ENCODE measurements at regions not wholly inside any gene's neighbourhood (a gene's known extent, or its start where the extent isn't known, plus 50 kb on each side); places are given as distances from the start of the nearest gene placed in this dataset.
"Not testable (repeated sequence)": the region's sequence is repeated elsewhere in the genome, so short reads cannot be mapped to it uniquely, and the experiment has no call there.

DNA sequence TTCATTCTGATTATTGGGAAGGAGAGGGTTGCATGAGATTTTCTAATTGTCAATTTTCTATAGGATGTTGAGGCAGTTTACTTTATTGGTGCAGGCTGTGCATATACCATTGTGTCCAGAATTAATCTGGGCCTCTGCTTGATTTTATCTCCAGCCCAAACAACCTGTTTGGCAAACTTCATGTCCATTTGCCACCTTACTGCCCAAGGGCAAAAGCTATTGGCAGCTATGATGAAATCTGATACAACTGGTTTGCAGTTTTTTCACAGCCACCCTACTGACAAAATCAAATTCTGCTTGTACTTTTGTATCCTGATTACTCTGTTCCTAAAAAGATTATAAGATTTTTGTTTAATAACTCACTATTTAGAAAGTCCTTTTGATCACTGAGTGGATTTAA, 789.2 kb upstream of the FBXO33 start:
- no peak for DNase-seq (ENCODE audit: low read depth, low spot score)
- H3K27ac ChIP-seq: no peak overlapping the region

GRCh38 chr14:40219032-40219431, 786.8 kb upstream of the FBXO33 start:
- no peak overlapping the region for H3K27ac ChIP-seq
- DNase-seq (ENCODE audit: low read depth, low spot score): no peak

DNA sequence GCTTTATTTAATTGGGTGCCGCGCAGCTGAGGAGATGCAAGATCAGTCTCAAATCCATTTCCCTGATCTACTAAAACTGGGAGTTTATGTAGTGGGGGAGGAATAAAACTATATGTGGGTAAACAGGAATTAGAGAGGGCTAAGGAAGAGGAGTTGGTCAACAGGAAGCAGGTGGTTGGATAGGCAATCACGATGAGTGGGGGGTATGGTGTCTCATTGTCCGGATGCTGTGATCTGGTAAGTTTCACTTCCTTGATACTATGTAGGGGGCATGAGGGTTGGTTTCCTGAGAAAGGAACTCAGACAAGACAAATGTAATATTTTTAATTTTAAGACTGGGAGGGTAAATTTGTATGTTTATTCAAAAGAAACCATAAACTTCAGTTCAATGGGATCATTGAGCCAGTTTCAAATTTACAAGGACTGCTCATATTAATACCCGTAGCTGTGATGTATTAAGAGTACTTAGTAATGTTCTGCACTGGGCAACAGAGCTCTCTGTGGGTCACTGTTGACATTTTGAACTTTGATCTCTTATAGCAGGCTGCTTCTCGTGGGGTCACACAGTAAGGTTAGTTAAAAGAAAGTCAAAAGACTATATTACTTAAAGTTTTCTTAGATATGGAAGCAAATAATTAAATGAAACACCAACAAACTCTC, 786.2 kb upstream of the FBXO33 start:
- H3K27ac ChIP-seq: no peak overlapping the region
- DNase-seq (ENCODE audit: low read depth, low spot score): no peak

DNA sequence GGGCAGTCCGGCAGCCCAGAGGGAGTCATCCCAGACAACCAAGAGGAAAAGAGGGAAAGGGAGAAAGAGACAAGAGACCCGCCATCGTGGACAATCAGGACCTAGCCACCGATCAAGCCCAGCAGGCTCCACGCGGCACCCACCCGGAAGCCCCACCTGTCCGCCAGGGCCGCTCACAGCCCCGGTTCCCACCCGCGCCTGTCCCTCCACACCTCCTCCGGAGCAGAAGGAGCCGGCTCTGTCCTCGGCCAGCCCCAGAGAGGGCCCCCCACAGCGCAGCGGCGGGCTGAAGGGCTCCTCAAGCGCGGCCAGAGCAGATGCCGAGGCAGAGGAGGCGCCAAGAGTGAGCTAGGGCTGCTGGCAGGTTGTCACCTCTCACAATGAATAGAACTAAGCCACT, 784.7 kb upstream of the FBXO33 start:
- DNase-seq (ENCODE audit: low read depth, low spot score): no peak
- no peak overlapping the region for H3K27ac ChIP-seq

- H3K27ac ChIP-seq; DNase-seq (ENCODE audit: low read depth, low spot score): not testable (repeated sequence)
These were observed 784.2 kb upstream of the FBXO33 start for GRCh38 chr14:40216408-40216807.

DNA sequence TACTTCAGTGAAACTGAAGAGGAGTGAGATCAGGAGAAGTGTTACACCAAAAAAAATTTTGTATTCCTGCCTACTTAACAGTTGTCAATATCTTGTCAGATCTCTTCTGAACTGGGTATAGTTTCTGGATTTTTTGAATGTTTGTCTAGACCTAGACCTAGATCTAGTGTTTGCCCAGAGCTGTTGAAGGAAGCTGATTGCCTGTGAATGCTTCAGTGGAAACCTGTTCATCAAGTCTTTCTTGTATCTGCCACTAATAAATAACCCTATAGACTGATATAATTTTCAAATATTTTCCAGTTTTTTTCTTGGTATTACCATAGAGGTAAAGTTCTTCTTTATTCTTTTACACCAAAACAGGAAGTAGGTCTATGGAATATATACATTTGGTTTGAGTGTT, 781.5 kb upstream of the FBXO33 start:
- H3K27ac ChIP-seq: no peak overlapping the region

DNA sequence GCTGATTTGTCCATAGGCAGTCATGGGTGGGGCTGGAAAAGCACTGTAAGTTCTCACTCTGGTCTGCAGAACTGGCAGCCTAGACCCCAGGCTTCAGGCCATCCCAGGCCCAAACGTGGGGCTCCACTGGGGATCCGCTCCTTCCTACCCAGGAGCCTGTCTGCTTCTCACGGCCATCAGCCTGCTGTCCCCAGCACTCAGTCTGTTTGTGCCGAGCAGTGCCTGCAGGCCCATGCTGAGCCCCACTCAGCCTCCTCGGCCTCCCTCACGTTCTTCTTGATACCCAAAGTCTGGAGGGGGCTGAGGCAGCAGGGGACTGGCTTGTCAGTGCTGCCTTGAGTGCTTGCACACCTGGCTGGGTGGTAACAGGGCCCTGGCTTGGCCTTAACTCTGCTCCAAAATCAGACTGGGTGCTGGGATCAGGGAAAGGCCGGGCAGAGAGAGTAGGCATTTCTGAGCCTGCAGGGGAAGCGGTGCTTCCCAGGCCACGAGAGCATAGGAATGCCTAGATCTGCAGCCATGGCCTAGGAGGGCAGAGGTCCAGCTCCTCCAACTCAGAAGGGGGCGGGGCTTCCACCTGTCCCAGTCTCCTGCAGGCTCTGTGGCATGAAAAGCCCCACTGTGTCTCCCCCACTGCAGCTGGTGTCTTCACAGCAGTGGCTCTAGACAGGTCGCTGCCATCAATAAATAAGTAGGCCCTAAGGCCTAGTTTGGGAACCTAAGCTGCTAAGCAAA, 772.4 kb upstream of the FBXO33 start:
- no peak overlapping the region for H3K27ac ChIP-seq
- DNase-seq (ENCODE audit: low read depth, low spot score): no peak

More for the DNA sequence above, 781.5 kb upstream of the FBXO33 start:
- DNase-seq (ENCODE audit: low read depth, low spot score): no peak

DNA sequence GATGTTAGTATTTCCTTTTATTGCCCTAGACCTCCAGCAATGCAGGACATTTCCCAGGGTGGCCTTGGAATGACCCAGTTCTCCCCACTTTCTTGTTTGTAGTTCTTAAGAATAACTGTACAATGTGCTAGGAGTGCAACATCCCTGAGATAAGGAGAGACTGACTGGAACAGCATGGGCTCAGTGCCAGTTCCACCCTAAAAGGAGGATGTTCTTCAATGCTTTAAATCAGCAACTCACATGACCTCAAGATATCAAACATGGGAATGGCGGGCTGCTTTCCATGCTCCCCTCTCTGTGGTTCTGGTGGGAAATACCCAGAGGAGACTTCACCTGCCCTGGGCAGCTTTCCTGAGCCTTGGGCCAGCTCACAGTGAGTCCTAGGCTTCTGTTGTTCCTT, 766.9 kb upstream of the FBXO33 start:
- no peak overlapping the region for H3K27ac ChIP-seq
- no peak for DNase-seq (ENCODE audit: low read depth, low spot score)

GRCh38 chr14:40197344-40197743, 765.1 kb upstream of the FBXO33 start:
- DNase-seq (ENCODE audit: low read depth, low spot score): no peak
- no peak overlapping the region for H3K27ac ChIP-seq

- no peak for DNase-seq (ENCODE audit: low read depth, low spot score)
- no peak overlapping the region for H3K27ac ChIP-seq
These were observed 755.8 kb upstream of the FBXO33 start for GRCh38 chr14:40188006-40188405.

GRCh38 chr14:40164083-40164482, 731.9 kb upstream of the FBXO33 start:
- DNase-seq (ENCODE audit: low read depth, low spot score): no peak
- no peak overlapping the region for H3K27ac ChIP-seq

DNA sequence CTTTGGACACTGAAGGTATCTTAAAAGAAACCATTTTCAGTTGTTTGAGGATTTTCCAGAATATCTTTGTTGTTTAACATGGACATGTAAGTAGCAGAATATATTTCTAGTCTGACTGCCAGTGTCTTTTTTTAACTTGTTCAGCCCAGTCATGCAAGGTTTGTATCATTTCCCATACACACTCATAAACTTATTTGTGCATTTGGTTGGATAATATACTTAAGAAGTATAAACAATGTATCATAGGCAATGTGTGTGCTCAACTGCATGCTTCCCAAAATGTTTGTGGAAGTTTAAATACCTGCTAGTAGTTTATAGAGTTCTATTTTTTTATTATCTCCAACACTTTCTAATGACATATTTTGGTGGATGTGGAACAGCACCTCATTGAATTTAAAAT, 707.4 kb upstream of the FBXO33 start:
- DNase-seq (ENCODE audit: low read depth, low spot score): no peak
- H3K27ac ChIP-seq: no peak overlapping the region

DNA sequence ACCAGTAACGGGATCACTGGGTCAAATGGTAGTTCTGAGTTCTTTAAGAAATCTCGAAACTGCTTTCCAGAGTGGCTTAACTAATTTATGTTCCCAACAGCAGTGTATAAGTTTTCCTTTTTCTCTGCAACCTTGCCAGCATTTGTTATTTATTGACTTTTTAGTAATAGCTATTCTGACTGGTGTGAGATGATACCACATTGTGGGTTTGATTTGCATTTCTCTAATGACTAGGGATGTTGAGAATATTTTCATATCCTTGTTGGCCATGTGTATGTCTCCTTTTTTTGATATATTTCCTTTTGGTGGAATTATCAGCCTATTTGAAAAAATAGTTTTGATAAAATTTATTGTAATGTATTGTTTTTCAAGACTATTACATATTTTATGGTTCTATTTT, 701.2 kb upstream of the FBXO33 start:
- no peak for DNase-seq (ENCODE audit: low read depth, low spot score)
- H3K27ac ChIP-seq: no peak overlapping the region

- no peak overlapping the region for H3K27ac ChIP-seq
- DNase-seq (ENCODE audit: low read depth, low spot score): no peak
These were observed 696.9 kb upstream of the FBXO33 start for GRCh38 chr14:40129159-40129558.

GRCh38 chr14:40123816-40124215, 691.6 kb upstream of the FBXO33 start:
- H3K27ac ChIP-seq: no peak overlapping the region
- DNase-seq (ENCODE audit: low read depth, low spot score): no peak

- peak; percentile 10 for DNase-seq (ENCODE audit: low read depth, low spot score)
- peak overlapping the region; percentile 8 for H3K27ac ChIP-seq
These were observed 690.9 kb upstream of the FBXO33 start for GRCh38 chr14:40122968-40123648.

DNA sequence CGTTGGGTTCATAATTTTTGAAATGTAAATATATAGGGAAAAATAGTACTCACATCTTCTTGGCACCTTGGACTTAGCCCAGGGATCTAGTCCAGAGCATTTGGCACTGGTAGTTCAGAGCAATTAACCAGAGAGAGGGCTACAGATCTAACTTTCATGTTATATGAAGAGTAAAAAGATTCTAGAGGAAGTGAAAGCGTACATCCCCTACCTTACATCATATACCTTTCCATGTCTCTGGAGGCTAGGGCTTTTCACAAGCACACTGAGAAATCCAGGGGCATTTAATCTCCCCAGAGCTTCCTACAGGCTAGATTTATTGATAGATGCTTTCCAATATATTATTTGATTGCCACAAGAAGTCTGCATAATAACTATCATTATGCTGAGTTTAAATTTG, 687.5 kb upstream of the FBXO33 start:
- no peak overlapping the region for H3K27ac ChIP-seq
- no peak for DNase-seq (ENCODE audit: low read depth, low spot score)

GRCh38 chr14:40119321-40119720, 687.1 kb upstream of the FBXO33 start:
- H3K27ac ChIP-seq: no peak overlapping the region
- no peak for DNase-seq (ENCODE audit: low read depth, low spot score)

DNA sequence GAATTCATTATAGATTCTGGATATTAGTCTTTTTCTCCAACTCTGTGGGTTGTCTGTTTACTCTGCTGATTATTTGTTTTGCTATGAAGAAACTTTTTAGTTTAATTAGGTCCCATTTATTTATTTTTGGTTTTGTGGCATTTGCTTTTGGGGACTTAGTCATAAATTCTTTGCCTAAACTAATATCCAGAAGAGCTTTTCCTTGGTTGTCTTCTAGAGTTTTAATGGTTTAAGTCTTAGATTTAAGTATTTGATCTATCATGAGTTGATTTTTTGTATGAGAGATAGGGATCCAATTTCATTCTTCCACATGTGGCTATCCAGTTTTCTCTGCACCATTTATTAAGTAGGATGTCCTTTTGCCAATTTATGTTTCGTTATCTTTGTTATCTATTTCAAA, 683.4 kb upstream of the FBXO33 start:
- no peak overlapping the region for H3K27ac ChIP-seq
- no peak for DNase-seq (ENCODE audit: low read depth, low spot score)

DNA sequence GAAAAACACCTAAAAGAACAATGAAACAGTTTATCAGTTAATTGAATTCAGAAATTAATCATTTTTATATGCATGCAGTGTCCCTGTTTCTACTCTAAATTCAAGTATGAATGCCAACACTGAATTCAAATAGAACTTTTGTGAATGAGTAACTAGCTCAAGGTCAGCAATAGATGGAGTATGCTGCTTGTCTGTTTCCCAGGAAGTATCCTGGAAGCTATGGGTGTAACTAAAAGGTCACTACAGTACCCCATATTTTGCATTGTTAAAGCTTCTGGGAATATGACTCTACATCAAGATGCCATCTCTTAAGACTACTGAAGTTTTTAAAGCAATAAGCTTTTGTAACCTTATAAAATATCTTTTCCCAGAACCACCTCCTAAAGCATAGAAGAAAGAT, 681.4 kb upstream of the FBXO33 start:
- no peak overlapping the region for H3K27ac ChIP-seq
- no peak for DNase-seq (ENCODE audit: low read depth, low spot score)

GRCh38 chr14:40100544-40101196, 668.4 kb upstream of the FBXO33 start:
- H3K27ac ChIP-seq: no peak overlapping the region
- no peak for DNase-seq (ENCODE audit: low read depth, low spot score)
